Right forelimb (tissue), 1 donor: ENCODE measurements at regions not wholly inside any gene's neighbourhood (a gene's known extent, or its start where the extent isn't known, plus 50 kb on each side); places are given as distances from the start of the nearest gene placed in this dataset.
"Not testable (repeated sequence)": the region's sequence is repeated elsewhere in the genome, so short reads cannot be mapped to it uniquely, and the experiment has no call there.

Source experiments
- DNase-seq: peaks from one replicate; pipeline ENCODE4 v3.0.0-alpha.2; 2018

DNA sequence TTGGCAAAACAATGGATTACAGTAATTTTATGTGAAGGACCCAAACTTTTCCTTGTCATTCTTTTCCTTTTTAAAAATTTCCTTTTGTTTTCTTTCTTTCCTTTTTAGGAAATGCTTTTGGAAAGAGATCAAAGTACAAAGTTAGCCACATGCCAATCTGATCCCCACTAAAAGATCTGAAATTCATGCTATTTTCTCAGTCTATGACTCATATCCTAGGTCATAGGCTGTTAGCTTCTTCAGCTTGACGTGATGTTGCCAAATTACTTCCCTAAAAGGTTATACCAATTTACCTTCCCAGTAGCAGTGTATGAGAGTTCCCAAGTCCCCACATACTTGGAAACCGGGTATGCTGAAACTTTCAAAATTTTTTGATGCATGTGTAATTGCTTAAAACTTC, 355.3 kb downstream of the INSIG2 start:
- DNase-seq, result no peak

DNA sequence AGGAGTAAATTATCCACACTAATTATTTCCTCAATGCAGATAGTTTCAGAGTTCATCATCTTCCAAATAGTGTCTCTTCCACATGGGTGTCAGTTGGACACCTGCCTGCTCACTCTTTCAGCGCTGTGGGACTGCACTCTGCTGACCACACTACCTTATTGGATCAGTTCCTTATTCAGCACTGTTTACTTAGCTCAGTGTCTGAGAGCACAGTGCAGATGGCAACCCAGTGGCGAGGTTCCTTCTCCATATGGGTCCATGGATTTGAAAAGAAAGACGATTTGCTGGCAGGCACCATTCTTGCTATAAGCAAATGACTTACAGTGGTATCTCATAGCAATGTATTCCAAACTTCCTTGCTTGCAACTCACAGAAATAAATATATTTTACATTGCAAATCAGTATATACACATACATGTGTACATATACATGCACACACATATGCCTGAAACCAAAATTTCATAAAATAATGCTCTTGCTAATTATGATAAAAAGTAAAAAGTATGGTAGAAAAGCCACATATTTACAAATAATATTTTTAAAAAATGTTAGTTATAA, 354.8 kb downstream of the INSIG2 start:
- no peak for DNase-seq

DNA sequence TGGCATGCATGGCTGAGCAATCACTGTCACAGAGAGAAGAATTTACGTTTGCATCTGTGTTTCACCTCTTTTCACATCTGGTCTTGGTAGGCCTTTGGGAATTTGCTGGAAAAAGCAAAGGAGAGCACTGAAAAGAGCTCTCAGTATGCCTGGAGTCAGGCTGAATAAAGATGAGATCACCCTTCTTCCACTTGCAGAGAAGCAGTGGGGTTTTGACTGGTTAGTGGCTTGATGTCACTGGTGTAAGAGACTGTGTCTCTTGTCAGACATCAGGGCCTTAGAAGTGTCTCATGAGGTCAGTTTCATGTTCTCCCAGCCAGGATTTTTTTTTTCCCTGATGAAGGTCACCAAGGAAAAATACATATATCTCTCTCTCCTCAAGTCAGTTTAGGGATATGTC, 353.8 kb downstream of the INSIG2 start:
- no peak for DNase-seq

DNA sequence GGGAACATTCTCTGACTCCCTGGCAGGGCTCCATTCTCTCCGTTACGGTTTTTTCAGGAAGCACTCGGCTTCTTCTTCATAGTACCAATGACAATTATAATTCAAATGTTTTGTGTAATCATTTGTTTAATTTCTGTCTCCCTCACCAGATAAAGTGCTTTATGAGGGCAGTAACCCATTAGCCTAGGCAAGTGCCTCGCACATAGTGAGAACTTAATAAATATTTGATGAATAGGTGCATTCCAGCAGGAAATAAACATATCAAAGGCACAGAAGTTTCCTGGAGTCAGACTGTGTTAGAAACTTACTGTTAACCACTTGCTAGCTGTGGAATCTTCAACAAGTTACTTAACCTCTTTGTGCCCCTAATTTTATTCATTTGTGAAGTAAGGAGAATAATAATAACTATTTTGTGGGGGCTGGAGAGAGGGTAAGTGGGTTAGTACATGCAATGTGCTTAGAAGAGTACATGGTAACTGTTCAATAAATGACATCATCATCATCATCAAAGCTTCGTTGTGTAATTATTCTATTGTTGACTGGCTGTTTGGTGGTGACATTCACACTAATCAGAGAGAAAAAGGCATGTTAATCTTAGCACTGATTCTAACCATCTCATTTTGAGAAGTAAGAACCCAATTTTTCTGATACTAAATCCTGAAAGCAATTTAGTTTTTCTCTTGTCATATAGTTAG, 352.3 kb downstream of the INSIG2 start:
- DNase-seq, result no peak

DNA sequence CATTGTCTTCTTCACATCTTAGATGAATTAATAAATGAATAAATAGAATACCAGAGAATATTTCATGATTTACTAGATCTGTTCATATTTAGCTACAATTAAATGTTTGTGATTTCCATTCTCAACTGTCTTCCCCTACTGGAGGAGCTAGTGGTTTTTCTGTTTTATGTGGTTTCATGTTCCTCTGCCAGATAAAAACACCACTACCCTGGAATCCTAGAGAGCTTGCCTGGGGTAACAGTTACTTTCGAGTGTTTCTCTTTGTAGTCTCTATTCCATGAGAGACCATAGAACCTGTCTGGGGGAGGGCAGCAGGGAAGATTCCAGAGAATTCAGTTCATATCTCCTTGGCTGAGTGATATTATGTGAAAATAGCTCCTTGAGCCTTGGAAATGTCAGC, 349.2 kb downstream of the INSIG2 start:
- no peak for DNase-seq

DNA sequence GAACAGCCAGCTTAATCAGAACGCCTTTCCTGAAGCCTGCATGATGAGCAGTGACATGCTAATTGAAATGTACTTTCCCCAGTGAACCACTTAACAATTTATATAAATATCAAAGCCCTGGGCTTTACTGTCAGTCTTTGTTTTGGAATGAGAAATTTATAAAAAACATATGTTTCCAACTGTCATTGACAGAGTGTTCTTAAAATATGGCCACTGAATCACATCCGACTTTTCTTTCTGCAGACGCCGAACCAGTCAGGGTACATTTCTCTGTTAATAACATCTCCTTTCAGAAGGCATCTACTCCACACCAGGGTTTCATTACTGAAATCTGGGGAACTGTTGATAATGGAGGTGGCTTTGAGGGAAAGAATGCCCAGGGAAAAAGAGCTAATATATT, 343.7 kb downstream of the INSIG2 start:
- DNase-seq, result no peak

DNA sequence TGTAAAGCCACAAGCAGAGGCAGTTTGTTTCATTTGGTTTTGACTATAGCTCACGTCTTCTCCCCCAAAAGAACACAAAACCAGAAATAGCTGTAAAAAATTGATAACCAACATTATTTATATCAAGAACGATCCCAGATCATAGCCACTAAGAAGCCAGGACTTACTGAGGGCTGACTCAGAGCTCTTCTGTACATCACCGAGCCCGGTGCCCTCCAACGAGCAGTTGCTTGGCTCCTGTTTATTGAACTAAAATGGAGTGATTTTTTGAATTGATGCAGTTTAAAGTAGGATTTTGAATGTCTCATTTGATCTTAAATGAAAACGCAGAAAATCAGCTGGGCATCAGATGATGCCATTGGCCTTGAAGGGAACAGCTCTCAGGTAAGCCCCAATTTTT, 343.3 kb downstream of the INSIG2 start:
- DNase-seq, result no peak

DNA sequence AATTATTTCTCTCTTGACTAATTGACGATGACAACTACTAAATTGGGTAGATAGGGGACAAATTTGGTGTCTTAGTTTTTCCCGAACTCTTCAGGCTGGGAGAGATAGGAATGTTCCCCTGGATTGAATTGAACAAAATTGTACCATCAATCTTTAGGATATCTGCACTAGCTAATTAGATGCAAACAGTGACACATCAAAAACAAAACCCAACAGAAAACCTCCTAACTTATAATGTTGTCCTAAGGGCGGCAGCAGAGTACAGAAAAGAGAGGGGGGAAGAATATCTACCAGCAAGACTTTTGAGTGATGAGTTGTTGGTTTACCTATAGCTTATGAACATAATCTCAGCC, 342.9 kb downstream of the INSIG2 start:
- DNase-seq, result no peak

DNA sequence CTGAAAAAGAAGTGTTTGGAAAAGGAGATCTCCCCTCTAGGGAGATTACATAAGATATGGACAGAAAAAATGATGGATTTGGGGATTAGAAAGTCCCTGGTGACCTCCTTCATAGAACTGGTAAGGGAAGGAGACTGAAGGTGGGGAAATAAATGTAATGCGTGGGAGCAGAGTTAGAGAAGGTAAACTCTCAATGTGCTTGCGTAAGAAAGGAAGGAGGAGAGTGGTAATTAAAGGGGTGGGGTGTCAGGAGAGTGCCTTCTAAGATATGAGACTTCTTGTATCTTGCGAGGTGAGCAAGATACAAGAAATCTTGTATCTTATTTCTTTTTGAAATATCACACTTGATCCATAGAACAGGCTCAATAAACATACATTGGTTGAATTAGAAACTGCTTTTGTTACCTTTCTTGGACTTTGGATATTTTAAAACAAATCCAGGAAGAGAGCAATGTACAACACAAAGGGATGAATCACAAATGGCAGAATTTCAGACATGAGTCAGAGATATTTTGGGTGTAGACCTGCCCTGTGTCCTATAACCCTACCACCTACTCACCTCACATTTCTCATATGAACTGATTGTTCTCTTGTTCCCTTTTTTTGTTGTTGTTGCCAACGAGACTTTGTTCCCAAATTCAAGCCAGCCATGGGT, 342.4 kb downstream of the INSIG2 start:
- no peak for DNase-seq

DNA sequence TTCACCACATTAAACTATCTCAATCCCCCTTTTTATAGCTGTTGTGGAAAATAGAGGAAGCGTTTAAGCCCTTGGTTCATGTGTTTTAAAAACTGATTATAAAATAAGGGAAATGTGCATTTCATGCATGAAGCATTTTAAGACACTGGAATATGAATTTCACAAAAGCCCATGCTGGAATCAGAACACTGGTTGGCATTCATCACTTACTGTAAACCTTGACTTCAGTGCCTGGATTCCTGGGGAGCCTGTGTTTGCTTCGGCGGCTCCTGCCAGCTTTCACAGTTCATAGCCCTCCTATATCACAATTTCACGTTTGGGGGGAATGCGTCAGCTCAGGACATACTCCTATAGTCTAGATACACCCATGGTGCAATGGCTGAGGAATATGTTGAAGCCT, 336.9 kb downstream of the INSIG2 start:
- DNase-seq, result no peak

DNA sequence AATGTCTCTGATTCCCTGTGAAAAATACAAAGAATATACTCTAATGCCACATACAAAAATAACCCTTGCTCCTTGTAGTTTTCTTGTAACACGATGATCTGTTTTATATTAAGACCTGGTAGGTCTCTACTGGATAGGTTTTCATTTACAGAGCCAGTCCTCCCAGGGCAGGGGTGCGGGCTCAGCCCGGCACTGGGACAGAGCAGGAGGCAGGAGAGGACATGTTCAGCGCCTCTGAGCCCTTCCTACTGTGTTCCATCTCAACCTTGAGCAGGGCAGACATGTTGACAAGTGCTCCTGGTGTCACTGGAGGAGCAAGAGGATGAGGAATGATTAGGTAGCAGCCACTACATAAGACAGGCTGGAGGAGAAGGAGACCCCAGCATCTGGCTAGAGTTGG, 335.5 kb downstream of the INSIG2 start:
- no peak for DNase-seq

DNA sequence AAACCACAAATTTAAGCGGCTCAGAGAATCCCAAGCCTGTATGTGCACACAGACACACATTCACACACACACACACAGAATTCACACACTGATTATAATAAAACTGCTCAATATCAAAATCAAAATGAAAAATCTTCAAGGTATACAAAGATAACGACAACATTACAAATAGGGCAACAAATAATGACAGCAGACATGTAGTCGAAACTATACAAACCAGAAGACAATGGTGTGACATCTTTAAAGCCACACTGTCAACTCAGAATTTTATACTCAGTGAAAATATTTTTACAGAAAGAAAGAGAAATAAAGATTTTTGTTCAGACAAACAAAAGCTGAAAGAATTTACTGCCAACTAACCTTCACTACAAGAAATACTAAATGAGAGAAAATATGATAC, 333.4 kb downstream of the INSIG2 start:
- no peak for DNase-seq

DNA sequence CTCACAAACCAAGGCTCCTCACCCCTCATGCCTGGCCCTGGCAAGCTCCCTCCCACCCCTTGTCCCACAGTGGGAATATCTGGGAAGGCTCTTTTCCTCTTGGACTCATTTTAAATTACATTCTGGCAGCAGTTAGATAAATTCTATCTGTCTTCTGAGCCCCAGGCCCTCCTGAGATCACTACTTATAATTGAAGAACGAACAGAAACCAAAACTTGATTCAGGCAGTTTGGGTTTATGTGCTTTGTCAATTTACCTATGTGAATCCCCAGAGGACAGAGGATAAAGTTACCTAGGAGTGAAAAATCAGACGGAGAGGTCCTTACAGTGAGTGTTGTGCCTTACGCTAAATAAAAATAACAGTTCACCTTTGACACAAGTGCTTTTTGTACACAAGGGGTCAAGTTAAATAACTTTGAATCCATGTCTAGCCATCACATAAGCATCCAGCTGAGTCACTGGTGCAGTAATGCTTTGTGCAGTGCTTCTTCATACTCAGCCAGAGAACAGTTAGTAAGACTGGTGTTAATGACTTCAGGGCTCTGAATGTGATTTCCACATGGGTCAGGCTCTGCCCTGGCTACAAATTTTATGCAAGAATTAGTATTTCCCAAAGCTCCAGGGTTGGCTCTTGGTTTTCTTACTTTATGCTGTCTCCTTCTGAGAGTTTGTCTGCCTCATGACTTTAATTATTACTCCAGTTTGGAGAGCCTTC, 329.3 kb downstream of the INSIG2 start:
- DNase-seq, result no peak

DNA sequence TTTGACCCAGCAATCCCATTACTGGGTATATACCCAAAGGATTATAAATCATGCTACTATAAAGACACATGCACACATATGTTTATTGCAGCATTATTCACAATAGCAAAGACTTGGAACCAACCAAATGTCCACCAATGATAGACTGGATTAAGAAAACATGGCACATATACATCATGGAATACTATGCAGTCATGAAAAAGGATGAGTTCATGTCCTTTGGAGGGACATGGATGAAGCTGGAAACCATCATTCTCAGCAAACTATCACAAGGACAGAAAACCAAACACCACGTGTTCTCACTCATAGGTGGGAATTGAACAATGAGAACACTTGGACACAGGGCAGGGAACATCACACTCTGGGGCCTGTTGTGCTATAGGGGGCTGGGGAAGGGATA, 326.9 kb downstream of the INSIG2 start:
- not testable (repeated sequence) for DNase-seq

DNA sequence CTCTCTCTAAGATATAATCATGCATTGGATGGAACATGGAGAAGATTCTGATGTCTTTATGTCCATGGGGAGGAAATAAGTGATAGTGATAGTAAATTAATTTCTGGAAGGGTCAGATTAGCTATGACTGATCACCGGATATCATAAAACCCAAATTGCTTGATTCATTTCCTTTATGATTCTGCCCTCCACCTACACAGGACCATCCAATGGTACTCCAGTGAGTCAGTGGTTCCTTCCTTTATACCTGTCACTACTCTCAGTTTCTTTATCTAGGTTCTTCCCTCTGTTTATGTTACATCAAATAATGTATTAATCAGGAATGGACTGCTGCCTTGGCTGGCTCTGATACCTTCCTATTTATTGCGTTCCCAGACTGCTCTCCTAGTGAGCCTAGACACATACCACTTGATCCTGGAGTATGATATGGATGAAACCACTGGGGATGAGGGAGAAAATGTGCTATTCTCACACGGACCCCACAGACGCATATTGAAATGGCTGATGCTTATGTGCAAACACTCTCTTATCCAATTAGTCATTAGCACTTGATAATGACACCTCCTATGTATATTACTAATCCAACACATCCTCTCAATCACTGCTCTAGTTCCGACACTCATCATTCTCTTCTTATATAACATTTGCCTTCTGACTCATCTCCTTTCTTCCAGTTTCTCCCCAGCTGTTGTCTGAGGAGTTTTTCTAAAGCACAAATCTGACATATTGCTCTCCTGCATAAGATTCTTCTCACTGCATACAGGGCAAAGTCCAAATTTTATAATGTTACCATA, 315.6 kb downstream of the INSIG2 start:
- no peak for DNase-seq

DNA sequence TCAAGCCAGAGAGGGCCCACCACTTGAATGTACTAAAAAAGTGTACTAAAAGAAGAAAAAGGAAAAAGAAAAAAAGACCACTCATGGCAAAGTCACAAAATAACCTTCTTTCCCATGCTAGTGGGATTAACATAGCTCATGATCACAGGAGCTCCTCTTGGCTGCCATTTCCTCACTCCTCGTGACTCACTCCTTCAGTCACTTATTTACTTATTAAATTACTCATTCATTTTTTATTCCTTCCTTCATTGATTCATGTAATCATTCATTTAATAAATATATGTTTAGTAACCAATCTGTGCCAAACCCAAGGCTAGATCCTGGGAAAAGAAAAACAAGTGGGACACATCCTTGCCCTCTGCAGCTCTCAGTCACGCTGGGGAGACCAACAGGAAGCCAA, 300.5 kb downstream of the INSIG2 start:
- DNase-seq, result no peak

DNA sequence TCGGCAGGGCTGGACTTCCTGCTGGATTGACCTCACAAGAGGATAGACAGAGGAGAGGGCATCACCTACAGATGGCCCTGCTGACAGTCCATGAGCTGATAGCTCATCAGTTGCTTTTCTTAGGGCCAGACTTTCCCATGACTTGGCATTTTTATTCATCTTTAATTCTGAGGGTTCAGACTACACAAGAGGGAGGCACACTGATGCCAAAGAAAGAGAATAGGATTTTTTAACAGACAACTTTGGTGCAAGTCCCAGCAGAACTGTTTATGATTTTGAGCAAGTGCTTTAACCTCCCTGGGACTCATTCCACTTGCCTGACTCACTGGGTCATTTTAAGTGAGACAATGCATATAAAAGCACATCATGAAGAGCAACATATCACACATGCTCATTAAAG, 299.2 kb downstream of the INSIG2 start:
- no peak for DNase-seq

DNA sequence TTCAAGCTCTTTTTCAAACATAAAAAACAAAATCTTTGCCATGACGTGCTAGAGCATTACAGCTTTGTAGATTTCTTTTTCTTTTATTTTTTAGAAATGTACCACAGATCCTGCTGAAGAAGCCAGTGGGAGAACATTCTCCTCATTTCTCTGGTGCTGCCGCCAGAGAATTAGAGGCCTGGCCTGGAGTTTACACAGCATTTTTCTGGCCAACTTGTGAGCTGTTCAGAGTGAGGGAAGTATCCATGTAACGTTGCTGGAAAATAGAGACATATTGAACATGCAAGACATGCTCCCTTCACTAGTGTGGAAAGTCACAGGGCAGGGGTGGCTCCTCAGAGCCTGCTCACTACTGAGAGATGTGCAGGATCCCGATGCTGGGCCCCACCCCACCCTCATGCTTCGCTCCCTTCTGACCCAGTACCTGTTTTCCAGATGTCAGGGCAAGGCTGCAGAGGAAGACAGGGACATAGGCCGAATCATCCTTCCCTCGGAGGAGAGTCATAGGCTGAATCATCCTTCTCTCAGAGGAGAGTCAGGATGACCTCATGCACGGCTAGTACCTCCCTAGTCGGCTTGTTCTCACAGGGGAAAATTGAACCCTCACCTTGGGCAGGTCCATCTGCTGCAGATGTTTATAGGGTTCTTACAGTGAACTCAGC, 298.5 kb downstream of the INSIG2 start:
- DNase-seq, result no peak

DNA sequence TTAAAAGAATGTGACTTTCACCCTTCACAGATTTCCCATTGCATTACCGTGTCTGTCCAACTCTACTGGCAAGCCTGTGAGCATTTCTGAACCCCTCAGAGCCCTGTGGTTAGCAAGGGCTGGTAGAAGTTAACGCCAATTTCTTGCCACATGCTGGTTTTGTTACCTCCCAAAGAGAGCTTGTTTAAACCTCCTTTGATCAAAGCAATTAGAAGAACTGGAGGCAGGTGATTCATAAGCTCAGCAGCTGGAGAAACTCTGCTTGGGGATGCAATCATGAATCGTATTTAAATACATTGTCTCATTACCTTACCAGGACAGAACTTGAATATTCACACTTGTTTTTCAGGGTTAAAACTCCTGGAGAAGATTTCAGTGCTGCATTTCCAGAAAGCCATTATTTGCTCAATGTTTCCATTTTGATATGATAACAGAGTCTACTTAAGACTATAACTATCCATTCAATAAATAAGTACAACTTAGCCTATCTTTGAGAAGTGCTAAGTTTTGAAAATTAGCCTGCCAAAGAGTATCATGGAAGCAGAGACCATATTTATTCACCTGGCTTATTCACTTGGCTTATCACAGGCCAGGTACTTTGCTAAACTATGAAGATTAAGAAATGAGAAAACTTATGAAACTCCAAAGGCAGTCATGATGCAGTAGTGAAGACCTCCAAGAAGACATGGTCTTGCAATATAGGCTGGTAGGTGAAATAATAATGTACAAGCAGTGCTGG, 292.8 kb downstream of the INSIG2 start:
- no peak for DNase-seq

DNA sequence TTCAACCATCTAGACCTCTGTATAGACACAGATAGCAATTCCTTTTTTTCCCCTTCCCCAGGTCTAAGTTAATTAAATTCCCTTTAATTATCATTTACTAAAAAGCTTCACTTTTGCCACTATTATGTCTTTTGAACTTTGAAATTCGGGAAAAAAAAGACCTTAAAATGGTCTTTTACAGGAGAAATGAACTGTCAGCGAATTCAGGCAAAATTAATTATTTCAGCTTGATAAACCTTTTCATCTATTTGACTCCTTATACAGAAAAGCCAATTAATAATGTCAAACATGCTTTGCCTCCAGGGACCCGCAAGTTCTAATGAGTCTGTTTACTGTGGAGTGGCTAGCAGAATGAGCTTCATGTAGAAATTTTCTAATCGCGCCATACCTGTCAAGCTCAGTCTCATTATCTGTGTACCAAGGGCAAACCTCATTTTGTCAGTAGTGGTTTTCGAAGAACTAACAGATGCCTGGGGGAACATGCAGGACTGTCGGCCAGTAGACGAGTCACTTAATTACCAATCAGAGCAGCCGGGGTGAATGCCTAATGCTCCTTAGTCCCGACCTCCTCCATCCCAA, 287.7 kb downstream of the INSIG2 start:
- no peak for DNase-seq

DNA sequence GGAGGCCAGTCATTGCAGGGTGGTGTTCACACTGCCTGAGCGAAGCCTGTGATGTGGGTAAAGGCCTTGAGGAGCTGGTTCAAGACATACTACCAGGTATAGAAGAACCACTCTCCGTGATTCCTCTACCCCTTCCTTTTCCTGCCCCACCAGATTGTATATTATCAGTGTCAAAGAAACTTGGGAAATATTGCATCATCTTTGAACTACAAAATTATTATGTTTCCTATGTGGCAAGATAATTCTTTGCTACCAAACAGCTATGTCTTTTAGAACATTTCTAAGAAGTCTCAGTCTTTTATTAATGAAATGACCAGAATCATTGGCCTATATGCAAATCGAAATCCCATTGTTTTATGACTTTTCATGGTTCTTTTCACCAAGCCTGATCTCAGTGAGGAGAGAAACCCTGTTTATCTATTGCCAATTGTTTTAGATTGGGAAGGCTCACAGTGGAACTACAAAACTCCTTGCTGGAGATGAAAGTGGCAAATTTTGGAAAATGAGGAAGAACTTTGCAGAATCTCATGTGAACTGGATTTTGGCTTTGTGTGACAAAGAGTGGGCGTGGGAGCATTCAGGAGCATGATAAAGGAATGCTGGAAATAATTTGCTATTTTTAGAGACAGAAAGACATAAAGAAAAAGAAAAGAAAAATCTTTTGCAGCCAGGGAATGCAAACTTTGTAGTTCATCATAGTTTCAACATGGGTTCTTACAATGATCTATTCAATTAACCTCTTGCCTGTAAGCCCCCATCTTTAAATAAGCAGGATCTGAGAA, 286.9 kb downstream of the INSIG2 start:
- DNase-seq, result no peak
